ENCODE measurements at regions not wholly inside any gene's neighbourhood (a gene's known extent, or its start where the extent isn't known, plus 50 kb on each side); places are given as distances from the start of the nearest gene placed in this dataset.

DNA sequence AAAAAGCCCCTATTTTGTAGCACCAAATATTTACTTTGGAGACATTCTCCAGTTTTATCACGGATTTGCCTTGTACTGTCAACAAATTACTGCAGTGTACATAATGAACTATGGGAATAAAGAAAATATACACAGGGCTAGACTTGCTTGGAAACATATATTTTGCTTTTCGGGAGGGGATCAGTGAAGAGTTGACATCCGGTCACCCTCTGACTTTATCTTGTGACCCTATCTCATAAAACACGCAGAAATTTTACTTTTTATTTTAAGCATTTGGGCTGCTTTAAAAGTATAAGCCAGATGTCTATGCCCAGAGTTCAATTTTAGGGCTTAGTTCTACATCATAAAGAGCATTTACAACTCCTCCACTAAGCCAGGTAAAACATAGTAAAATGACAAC is 630.7 kb downstream of the TOX3 start:
- H3K27ac ChIP-seq (ENCODE audit: low read depth, low read length) = no peak overlapping the region
- H3K4me3 ChIP-seq (replicated peaks in 1 of 2; ENCODE audit: low read depth in 1 of 2, low read length in 2 of 2) = no peak overlapping the region
- H4K20me1 ChIP-seq (ENCODE audit: insufficient read depth) = no peaks in the 10 kb centered on the region
- no peak for ATAC-seq
- H3K9ac ChIP-seq (ENCODE audit: low read length) = no peak overlapping the region
- H3K36me3 ChIP-seq (ENCODE audit: control insufficient read depth in 1 of 2, insufficient read depth in 2 of 2, low read length in 2 of 2) = no peaks in the 10 kb centered on the region
- no peaks in the 10 kb centered on the region for H3K79me2 ChIP-seq (ENCODE audit: insufficient read depth, low read length)
- ChIA-PET RAD21 (ENCODE audit: low non-redundant PET in 1 of 2, low total read pairs in 2 of 2, uncharacterized antibody in 2 of 2, unreplicated experiment in 2 of 2) (no interaction called here), POLR2A (no interaction called here), CTCF (no interaction called here)
- no peaks in the 10 kb centered on the region for H3K9me2 ChIP-seq (ENCODE audit: insufficient read depth)
- no peaks in the 10 kb centered on the region for H3K27me3 ChIP-seq (ENCODE audit: insufficient read depth, low read length)
- no peaks in the 10 kb centered on the region for H3K4me1 ChIP-seq (ENCODE audit: control insufficient read depth in 1 of 2, insufficient read depth in 2 of 2, low read length in 2 of 2)
- H2AFZ ChIP-seq (ENCODE audit: low read depth, low read length, poor library complexity, severe bottlenecking) = no peak overlapping the region
- no TSS peak for BruUV-seq (replicated peaks)
- TF ChIP-seq ZFX (IDR thresholded peaks at IDR 0.05) = no peak
- TF ChIP-seq, protein P1, sequence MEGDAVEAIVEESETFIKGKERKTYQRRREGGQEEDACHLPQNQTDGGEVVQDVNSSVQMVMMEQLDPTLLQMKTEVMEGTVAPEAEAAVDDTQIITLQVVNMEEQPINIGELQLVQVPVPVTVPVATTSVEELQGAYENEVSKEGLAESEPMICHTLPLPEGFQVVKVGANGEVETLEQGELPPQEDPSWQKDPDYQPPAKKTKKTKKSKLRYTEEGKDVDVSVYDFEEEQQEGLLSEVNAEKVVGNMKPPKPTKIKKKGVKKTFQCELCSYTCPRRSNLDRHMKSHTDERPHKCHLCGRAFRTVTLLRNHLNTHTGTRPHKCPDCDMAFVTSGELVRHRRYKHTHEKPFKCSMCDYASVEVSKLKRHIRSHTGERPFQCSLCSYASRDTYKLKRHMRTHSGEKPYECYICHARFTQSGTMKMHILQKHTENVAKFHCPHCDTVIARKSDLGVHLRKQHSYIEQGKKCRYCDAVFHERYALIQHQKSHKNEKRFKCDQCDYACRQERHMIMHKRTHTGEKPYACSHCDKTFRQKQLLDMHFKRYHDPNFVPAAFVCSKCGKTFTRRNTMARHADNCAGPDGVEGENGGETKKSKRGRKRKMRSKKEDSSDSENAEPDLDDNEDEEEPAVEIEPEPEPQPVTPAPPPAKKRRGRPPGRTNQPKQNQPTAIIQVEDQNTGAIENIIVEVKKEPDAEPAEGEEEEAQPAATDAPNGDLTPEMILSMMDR (IDR thresholded peaks at IDR 0.05 in 2 of 3, conservative IDR thresholded peaks at IDR 0.05 in 1 of 3; ENCODE audit: borderline replicate concordance in 1 of 3, insufficient read depth in 1 of 3, low read depth in 2 of 3, low read length in 2 of 3) = no peak
- TF ChIP-seq POLR2AphosphoS5 (IDR thresholded peaks at IDR 0.05; ENCODE audit: low read depth, low read length) = no peak
- TF ChIP-seq JUND (IDR thresholded peaks at IDR 0.05) = no peak
- TF ChIP-seq, protein P2, sequence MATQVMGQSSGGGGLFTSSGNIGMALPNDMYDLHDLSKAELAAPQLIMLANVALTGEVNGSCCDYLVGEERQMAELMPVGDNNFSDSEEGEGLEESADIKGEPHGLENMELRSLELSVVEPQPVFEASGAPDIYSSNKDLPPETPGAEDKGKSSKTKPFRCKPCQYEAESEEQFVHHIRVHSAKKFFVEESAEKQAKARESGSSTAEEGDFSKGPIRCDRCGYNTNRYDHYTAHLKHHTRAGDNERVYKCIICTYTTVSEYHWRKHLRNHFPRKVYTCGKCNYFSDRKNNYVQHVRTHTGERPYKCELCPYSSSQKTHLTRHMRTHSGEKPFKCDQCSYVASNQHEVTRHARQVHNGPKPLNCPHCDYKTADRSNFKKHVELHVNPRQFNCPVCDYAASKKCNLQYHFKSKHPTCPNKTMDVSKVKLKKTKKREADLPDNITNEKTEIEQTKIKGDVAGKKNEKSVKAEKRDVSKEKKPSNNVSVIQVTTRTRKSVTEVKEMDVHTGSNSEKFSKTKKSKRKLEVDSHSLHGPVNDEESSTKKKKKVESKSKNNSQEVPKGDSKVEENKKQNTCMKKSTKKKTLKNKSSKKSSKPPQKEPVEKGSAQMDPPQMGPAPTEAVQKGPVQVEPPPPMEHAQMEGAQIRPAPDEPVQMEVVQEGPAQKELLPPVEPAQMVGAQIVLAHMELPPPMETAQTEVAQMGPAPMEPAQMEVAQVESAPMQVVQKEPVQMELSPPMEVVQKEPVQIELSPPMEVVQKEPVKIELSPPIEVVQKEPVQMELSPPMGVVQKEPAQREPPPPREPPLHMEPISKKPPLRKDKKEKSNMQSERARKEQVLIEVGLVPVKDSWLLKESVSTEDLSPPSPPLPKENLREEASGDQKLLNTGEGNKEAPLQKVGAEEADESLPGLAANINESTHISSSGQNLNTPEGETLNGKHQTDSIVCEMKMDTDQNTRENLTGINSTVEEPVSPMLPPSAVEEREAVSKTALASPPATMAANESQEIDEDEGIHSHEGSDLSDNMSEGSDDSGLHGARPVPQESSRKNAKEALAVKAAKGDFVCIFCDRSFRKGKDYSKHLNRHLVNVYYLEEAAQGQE (IDR thresholded peaks at IDR 0.05; ENCODE audit: low read depth) = no peak
- TF ChIP-seq TCF7L2 (IDR thresholded peaks at IDR 0.05; ENCODE audit: borderline replicate concordance, extremely low read depth, insufficient read depth, insufficient read length) = no peak
- TF ChIP-seq YY1 (IDR thresholded peaks at IDR 0.05; ENCODE audit: extremely low read depth, insufficient replicate concordance, low read depth, low read length) = no peak
- no peak for TF ChIP-seq RAD21 (IDR thresholded peaks at IDR 0.05; ENCODE audit: low read depth)
- no peak for TF ChIP-seq EGR1 (IDR thresholded peaks at IDR 0.05; ENCODE audit: low read depth)
- no peak for TF ChIP-seq SP1 (IDR thresholded peaks at IDR 0.05; ENCODE audit: low read depth)
- TF ChIP-seq, protein P3, sequence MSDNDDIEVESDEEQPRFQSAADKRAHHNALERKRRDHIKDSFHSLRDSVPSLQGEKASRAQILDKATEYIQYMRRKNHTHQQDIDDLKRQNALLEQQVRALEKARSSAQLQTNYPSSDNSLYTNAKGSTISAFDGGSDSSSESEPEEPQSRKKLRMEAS (IDR thresholded peaks at IDR 0.05) = no peak
- no peak for TF ChIP-seq POLR2A (IDR thresholded peaks at IDR 0.05; ENCODE audit: borderline replicate concordance, extremely low read depth, insufficient read depth, insufficient read length)
- TF ChIP-seq, protein P4, sequence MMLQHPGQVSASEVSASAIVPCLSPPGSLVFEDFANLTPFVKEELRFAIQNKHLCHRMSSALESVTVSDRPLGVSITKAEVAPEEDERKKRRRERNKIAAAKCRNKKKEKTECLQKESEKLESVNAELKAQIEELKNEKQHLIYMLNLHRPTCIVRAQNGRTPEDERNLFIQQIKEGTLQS (IDR thresholded peaks at IDR 0.05) = no peak
- no peak for TF ChIP-seq CBX3 (IDR thresholded peaks at IDR 0.05; ENCODE audit: low read depth)
- TF ChIP-seq SIN3A (IDR thresholded peaks at IDR 0.05; ENCODE audit: low read depth) = no peak
- TF ChIP-seq SRF (IDR thresholded peaks at IDR 0.05; ENCODE audit: low read depth) = no peak
- TF ChIP-seq ELF1 (IDR thresholded peaks at IDR 0.05; ENCODE audit: borderline replicate concordance, low read depth) = no peak
- no peak for TF ChIP-seq CEBPB (IDR thresholded peaks at IDR 0.05; ENCODE audit: low read depth)
- TF ChIP-seq FOSL1 (IDR thresholded peaks at IDR 0.05; ENCODE audit: low read depth) = no peak
- DNase-seq (ENCODE audit: low read depth, low spot score) = no peak
- intact Hi-C loops (cut with micrococcal nuclease) = no loop called here
- H3K9me3 ChIP-seq (ENCODE audit: control insufficient read depth in 1 of 2, insufficient read depth in 1 of 2, low read depth in 1 of 2, low read length in 2 of 2) = peaks cover 10 to 16% of the 10 kb centered on the region in 2 experiments; a peak in 2 of 4 replicates
- H3K4me2 ChIP-seq (ENCODE audit: low read length) = no peak overlapping the region
